ENCODE measurements at regions not wholly inside any gene's neighbourhood (a gene's known extent, or its start where the extent isn't known, plus 50 kb on each side); places are given as distances from the start of the nearest gene placed in this dataset.

- DNase-seq: no peak
These were observed 787.6 kb downstream of the USP25 start for GRCh38 chr21:16517383-16517782.

GRCh38 chr21:16519036-16519435 is 789.3 kb downstream of the USP25 start:
- no peak for DNase-seq

GRCh38 chr21:16519644-16520043 is 789.9 kb downstream of the USP25 start:
- DNase-seq: no peak

GRCh38 chr21:16522548-16522947 is 792.8 kb downstream of the USP25 start:
- DNase-seq: no peak

- no peak for DNase-seq
These were observed 800.9 kb downstream of the USP25 start for GRCh38 chr21:16530656-16531055.

GRCh38 chr21:16532840-16533239 is 803.1 kb downstream of the USP25 start:
- DNase-seq: no peak

- no peak for DNase-seq
These were observed 804.1 kb downstream of the USP25 start for GRCh38 chr21:16533692-16534407.

GRCh38 chr21:16534408-16535101 is 804.8 kb downstream of the USP25 start:
- no peak for DNase-seq

GRCh38 chr21:16535102-16535422 is 805.3 kb downstream of the USP25 start:
- DNase-seq: no peak

- DNase-seq: no peak
These were observed 805.8 kb downstream of the USP25 start for GRCh38 chr21:16535626-16536025.

- no peak for DNase-seq
These were observed 806.4 kb downstream of the USP25 start for GRCh38 chr21:16536140-16536539.

GRCh38 chr21:16536643-16537434 is 807.1 kb downstream of the USP25 start:
- DNase-seq: no peak

GRCh38 chr21:16537501-16537900 is 807.7 kb downstream of the USP25 start:
- no peak for DNase-seq

- no peak for DNase-seq
These were observed 808.6 kb downstream of the USP25 start for GRCh38 chr21:16538405-16538804.

- no peak for DNase-seq
These were observed 809.2 kb downstream of the USP25 start for GRCh38 chr21:16538936-16539440.

GRCh38 chr21:16540966-16541727 is 811.4 kb downstream of the USP25 start:
- no peak for DNase-seq

GRCh38 chr21:16550118-16550517 is 820.3 kb downstream of the USP25 start:
- no peak for DNase-seq

GRCh38 chr21:16550917-16551741 is 821.3 kb downstream of the USP25 start:
- no peak for DNase-seq

GRCh38 chr21:16552880-16553279 is 823.1 kb downstream of the USP25 start:
- no peak for DNase-seq

GRCh38 chr21:16554503-16554902 is 824.7 kb downstream of the USP25 start:
- no peak for DNase-seq

- DNase-seq: no peak
These were observed 833.3 kb downstream of the USP25 start for GRCh38 chr21:16563116-16563515.

GRCh38 chr21:16563795-16564194 is 834.0 kb downstream of the USP25 start:
- no peak for DNase-seq
